ENCODE measurements at regions not wholly inside any gene's neighbourhood (a gene's known extent, or its start where the extent isn't known, plus 50 kb on each side); places are given as distances from the start of the nearest gene placed in this dataset.
"Not testable (repeated sequence)": the region's sequence is repeated elsewhere in the genome, so short reads cannot be mapped to it uniquely, and the experiment has no call there.

- DNase-seq (ENCODE audit: low read depth, low spot score): no peak
Observed at GRCh38 chr7:142476077-142476476, 218.2 kb upstream of the PRSS58 start.

GRCh38 chr7:142471820-142472219 is 214.0 kb upstream of the PRSS58 start:
- no peak for DNase-seq (ENCODE audit: low read depth, low spot score)

- DNase-seq (ENCODE audit: low read depth, low spot score): no peak
Observed at GRCh38 chr7:142470544-142470830, 212.6 kb upstream of the PRSS58 start.

- no peak for DNase-seq (ENCODE audit: low read depth, low spot score)
Observed at GRCh38 chr7:142469696-142470543, 212.1 kb upstream of the PRSS58 start.

- DNase-seq (ENCODE audit: low read depth, low spot score): no peak
Observed at GRCh38 chr7:142468871-142469665, 211.2 kb upstream of the PRSS58 start.

- not testable (repeated sequence) for DNase-seq (ENCODE audit: low read depth, low spot score)
Observed at GRCh38 chr7:142467056-142467655, 209.3 kb upstream of the PRSS58 start.

GRCh38 chr7:142463401-142463850 is 205.6 kb upstream of the PRSS58 start:
- no peak for DNase-seq (ENCODE audit: low read depth, low spot score)

GRCh38 chr7:142461437-142461836 is 203.6 kb upstream of the PRSS58 start:
- no peak for DNase-seq (ENCODE audit: low read depth, low spot score)

- DNase-seq (ENCODE audit: low read depth, low spot score): no peak
Observed at GRCh38 chr7:142460402-142461117, 202.7 kb upstream of the PRSS58 start.

- no peak for DNase-seq (ENCODE audit: low read depth, low spot score)
Observed at GRCh38 chr7:142459551-142459963, 201.7 kb upstream of the PRSS58 start.

GRCh38 chr7:142457146-142457703 is 199.4 kb upstream of the PRSS58 start:
- no peak for DNase-seq (ENCODE audit: low read depth, low spot score)

GRCh38 chr7:142455392-142455791 is 197.5 kb upstream of the PRSS58 start:
- no peak for DNase-seq (ENCODE audit: low read depth, low spot score)

- no peak for DNase-seq (ENCODE audit: low read depth, low spot score)
Observed at GRCh38 chr7:142454862-142455261, 197.0 kb upstream of the PRSS58 start.

GRCh38 chr7:142452791-142453190 is 194.9 kb upstream of the PRSS58 start:
- DNase-seq (ENCODE audit: low read depth, low spot score): no peak

- no peak for DNase-seq (ENCODE audit: low read depth, low spot score)
Observed at GRCh38 chr7:142451817-142452216, 194.0 kb upstream of the PRSS58 start.

GRCh38 chr7:142451296-142451695 is 193.4 kb upstream of the PRSS58 start:
- DNase-seq (ENCODE audit: low read depth, low spot score): no peak

GRCh38 chr7:142450695-142451094 is 192.8 kb upstream of the PRSS58 start:
- no peak for DNase-seq (ENCODE audit: low read depth, low spot score)

GRCh38 chr7:142450206-142450605 is 192.3 kb upstream of the PRSS58 start:
- no peak for DNase-seq (ENCODE audit: low read depth, low spot score)

- DNase-seq (ENCODE audit: low read depth, low spot score): not testable (repeated sequence)
Observed at GRCh38 chr7:142448857-142449256, 191.0 kb upstream of the PRSS58 start.

GRCh38 chr7:142447762-142448161 is 189.9 kb upstream of the PRSS58 start:
- no peak for DNase-seq (ENCODE audit: low read depth, low spot score)

GRCh38 chr7:142445019-142445686 is 187.3 kb upstream of the PRSS58 start:
- no peak for DNase-seq (ENCODE audit: low read depth, low spot score)
